Stomach (tissue), 4 donors: ENCODE measurements at regions not wholly inside any gene's neighbourhood (a gene's known extent, or its start where the extent isn't known, plus 50 kb on each side); places are given as distances from the start of the nearest gene placed in this dataset.
"Not testable (repeated sequence)": the region's sequence is repeated elsewhere in the genome, so short reads cannot be mapped to it uniquely, and the experiment has no call there.

Experiments
- CTCF ChIP-seq, 7 experiments: fragments of 450-650 bp in 4 of 7; fragments of 200-600 bp in 3 of 7; sonication (generic) in 3 of 7; IDR thresholded peaks; one replicate each; pipeline ENCODE4 v1.5.1; 2016 to 2019; ENCODE audit warnings: antibody characterized with exemption in 7 of 7, control low read depth in 2 of 7, mild to moderate bottlenecking in 1 of 7
- EP300 ChIP-seq: sonication (generic); formaldehyde crosslinking; IDR thresholded peaks from one replicate; pipeline ENCODE4 v1.6.1; 2017; ENCODE audit warnings: antibody characterized with exemption
- POLR2AphosphoS5 ChIP-seq, 3 donors: sonication (generic); formaldehyde crosslinking; IDR thresholded peaks; one replicate each; pipeline ENCODE4 v1.6.1; 2016; ENCODE audit warnings: antibody characterized with exemption in 3 of 3

- TF ChIP-seq CTCF (IDR thresholded peaks at IDR 0.05); EP300; POLR2AphosphoS5 (IDR thresholded peaks at IDR 0.05): not testable (repeated sequence)
Observed at GRCh38 chr18:14342170-14342569, 201.2 kb downstream of the POTEC start.
